ENCODE measurements at regions not wholly inside any gene's neighbourhood (a gene's known extent, or its start where the extent isn't known, plus 50 kb on each side); places are given as distances from the start of the nearest gene placed in this dataset.

DNA sequence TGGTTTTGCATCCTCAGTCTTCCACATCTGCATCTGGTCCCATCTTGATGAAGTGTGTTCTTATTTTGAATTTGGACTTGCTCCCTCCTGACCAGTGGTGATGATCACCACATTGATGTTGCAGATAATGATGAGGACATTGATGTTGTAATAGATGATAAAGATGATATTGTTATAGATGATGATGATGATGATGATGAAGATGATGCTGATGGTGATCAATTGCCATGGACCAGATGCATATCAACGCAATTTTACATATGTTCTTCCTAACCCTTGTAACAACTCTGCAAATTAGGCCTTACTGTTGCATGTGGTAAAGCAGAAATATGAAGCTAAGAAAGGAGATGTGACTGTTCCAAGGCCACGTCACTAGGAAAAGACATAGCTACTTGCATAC lies 380.3 kb upstream of the TBX3 start:
- H3K36me3 ChIP-seq (ENCODE audit: insufficient read depth, low read length), result no peaks in the 10 kb centered on the region
- H2AFZ ChIP-seq (ENCODE audit: low read length), result no peak overlapping the region
- H3K4me3 ChIP-seq (ENCODE audit: low read length), result no peak overlapping the region
- no peak overlapping the region for H3K9ac ChIP-seq (ENCODE audit: low read length)
- H3K79me2 ChIP-seq (ENCODE audit: low read length), result no peaks in the 10 kb centered on the region
- H3K9me2 ChIP-seq (replicated peaks; ENCODE audit: insufficient read depth, low read length), result no peaks in the 10 kb centered on the region; the same call in 1 of the 2 replicates
- H3K9me3 ChIP-seq (ENCODE audit: low read length), result peaks cover 8% of the 10 kb centered on the region
- DNase-seq, result no peak
- no peaks in the 10 kb centered on the region for H4K20me1 ChIP-seq (ENCODE audit: insufficient read depth, low read depth, low read length)
- H3K27me3 ChIP-seq (ENCODE audit: low read length), result no peaks in the 10 kb centered on the region
- H3K4me1 ChIP-seq (ENCODE audit: low read length), result no peaks in the 10 kb centered on the region
- H3K4me2 ChIP-seq (ENCODE audit: low read depth, low read length, poor library complexity, severe bottlenecking), result no peak overlapping the region
- no peak overlapping the region for H3K27ac ChIP-seq (ENCODE audit: low read length)

DNA sequence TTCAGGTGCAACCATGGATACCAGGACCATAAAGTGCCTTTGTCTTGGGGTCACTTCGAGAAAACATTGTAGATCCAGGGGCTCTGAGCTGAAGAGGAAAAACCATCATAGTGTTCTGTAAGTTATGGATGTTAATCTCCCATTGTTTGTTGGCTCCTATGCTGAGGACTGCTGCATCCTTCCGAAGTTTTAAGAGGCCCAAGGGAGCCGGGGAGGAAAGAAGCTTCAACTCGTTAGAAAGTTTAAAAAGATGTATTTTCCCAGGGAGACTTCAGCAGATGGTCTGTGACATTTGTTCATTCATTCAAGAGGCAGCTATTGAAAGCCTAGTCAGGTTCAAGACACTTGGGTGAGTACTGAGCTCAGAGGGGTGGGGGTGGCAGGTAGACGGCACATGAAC lies 378.8 kb upstream of the TBX3 start:
- H3K27me3 ChIP-seq (ENCODE audit: low read length), result no peaks in the 10 kb centered on the region
- H3K4me2 ChIP-seq (ENCODE audit: low read depth, low read length, poor library complexity, severe bottlenecking), result no peak overlapping the region

DNA sequence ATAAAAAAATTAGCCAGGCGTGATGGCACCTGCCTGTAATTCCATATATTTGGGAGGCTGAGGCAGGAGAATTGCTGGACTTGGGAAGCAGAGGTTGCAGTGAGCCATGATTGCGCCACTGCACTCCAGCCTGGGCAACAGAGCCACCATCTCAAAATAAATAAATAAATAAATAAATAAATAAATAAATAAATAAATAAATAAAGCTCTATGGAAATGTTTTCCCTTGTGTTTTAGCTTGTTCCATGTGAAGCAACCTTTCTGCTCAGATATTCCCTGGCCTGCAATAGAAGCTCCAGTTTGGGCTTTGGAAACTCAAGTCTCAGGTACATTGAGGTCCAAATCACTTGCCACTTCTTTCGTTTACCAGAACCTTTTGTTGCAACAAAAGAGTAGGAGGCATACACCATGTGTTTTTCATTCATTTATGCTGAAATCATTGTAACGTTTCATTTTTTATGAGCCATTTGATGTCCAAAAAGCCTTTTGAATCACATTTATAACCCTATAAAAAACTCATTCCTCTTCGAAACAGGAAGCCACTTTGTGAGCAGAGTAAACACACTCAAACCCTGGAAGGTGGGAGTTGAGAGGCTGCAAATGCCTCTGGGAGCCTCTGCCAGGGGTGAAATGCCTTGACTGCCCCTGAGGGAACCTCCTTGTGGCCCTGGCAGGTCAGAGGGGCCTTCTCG lies 376.6 kb upstream of the TBX3 start:
- no peak overlapping the region for H3K4me3 ChIP-seq (ENCODE audit: low read length)

More for the DNA sequence above, 378.8 kb upstream of the TBX3 start:
- Histone ChIP-seq H3K9ac (ENCODE audit: low read length) (no peak overlapping the region), H3K79me2 (ENCODE audit: low read length) (no peaks in the 10 kb centered on the region), H3K4me1 (ENCODE audit: low read length) (no peaks in the 10 kb centered on the region), H4K20me1 (ENCODE audit: insufficient read depth, low read depth, low read length) (no peaks in the 10 kb centered on the region), H3K36me3 (ENCODE audit: insufficient read depth, low read length) (no peaks in the 10 kb centered on the region), H3K27ac (ENCODE audit: low read length) (no peak overlapping the region), H3K4me3 (ENCODE audit: low read length) (no peak overlapping the region), H3K9me2 (replicated peaks; ENCODE audit: insufficient read depth, low read length) (no peaks in the 10 kb centered on the region; the same call in 1 of the 2 replicates), H3K9me3 (ENCODE audit: low read length) (peaks cover 5% of the 10 kb centered on the region), H2AFZ (ENCODE audit: low read length) (no peak overlapping the region)
- DNase-seq, result no peak

DNA sequence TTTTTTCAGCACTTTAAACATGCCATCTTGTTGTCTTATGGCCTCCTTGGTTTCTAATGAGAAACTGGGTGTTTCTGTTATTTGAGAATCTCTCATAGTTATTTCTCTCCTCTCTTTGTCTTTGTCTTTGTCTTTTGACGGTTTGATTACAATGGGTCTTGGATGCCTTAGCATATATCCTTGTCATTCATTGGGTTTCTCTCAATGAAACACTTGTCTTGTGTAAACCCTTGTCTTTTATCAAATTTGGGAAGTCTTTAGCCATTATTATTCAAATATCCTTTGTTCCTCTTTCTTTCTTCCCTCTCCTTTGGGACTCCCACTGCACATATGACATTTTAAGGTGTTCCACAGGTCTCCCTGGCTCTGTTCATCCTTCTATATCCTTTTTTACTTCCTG lies 373.5 kb upstream of the TBX3 start:
- no peak overlapping the region for H3K4me3 ChIP-seq (ENCODE audit: low read length)
- H3K4me2 ChIP-seq (ENCODE audit: low read depth, low read length, poor library complexity, severe bottlenecking), result no peak overlapping the region
- H2AFZ ChIP-seq (ENCODE audit: low read length), result no peak overlapping the region
- no peak for DNase-seq
- no peak overlapping the region for H3K9ac ChIP-seq (ENCODE audit: low read length)
- no peaks in the 10 kb centered on the region for H3K79me2 ChIP-seq (ENCODE audit: low read length)
- H3K27ac ChIP-seq (ENCODE audit: low read length), result no peak overlapping the region
- no peaks in the 10 kb centered on the region for H3K9me2 ChIP-seq (replicated peaks; ENCODE audit: insufficient read depth, low read length)
- H3K9me3 ChIP-seq (ENCODE audit: low read length), result peaks cover 4% of the 10 kb centered on the region; the same call in 1 of the 2 replicates
- no peaks in the 10 kb centered on the region for H3K36me3 ChIP-seq (ENCODE audit: insufficient read depth, low read length)
- no peaks in the 10 kb centered on the region for H3K4me1 ChIP-seq (ENCODE audit: low read length)
- H4K20me1 ChIP-seq (ENCODE audit: insufficient read depth, low read depth, low read length), result no peaks in the 10 kb centered on the region
- no peaks in the 10 kb centered on the region for H3K27me3 ChIP-seq (ENCODE audit: low read length)

More for the DNA sequence above, 376.6 kb upstream of the TBX3 start:
- Histone ChIP-seq H3K9ac (ENCODE audit: low read length) (no peak overlapping the region), H3K27ac (ENCODE audit: low read length) (no peak overlapping the region), H2AFZ (ENCODE audit: low read length) (no peak overlapping the region), H3K9me2 (replicated peaks; ENCODE audit: insufficient read depth, low read length) (no peaks in the 10 kb centered on the region; the same call in 1 of the 2 replicates), H3K4me2 (ENCODE audit: low read depth, low read length, poor library complexity, severe bottlenecking) (no peak overlapping the region), H3K4me1 (ENCODE audit: low read length) (no peaks in the 10 kb centered on the region), H3K79me2 (ENCODE audit: low read length) (no peaks in the 10 kb centered on the region), H4K20me1 (ENCODE audit: insufficient read depth, low read depth, low read length) (no peaks in the 10 kb centered on the region), H3K27me3 (ENCODE audit: low read length) (no peaks in the 10 kb centered on the region), H3K9me3 (ENCODE audit: low read length) (peaks cover 4% of the 10 kb centered on the region), H3K36me3 (ENCODE audit: insufficient read depth, low read length) (no peaks in the 10 kb centered on the region)
- DNase-seq, result no peak

DNA sequence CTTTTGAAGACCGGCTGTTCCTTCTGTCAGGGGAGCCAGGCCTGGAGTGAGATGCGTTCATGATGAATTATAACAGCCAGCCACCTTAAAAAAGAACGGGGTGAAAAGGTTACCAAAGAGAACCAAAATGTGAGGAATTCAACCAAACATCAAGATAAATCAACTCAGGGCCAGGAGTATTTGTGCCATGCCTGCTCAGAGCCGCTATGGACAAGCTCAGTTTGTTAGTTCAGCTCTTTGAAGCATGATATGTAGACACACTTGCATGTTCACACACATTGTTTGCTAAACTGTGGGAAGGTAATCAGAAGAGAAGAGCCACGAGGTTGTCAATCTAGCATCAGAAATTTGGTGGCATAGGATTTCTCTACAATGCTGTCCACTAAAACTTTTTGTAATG lies 367.4 kb upstream of the TBX3 start:
- Histone ChIP-seq H3K4me3 (ENCODE audit: low read length) (no peak overlapping the region), H3K79me2 (ENCODE audit: low read length) (no peaks in the 10 kb centered on the region), H3K9ac (ENCODE audit: low read length) (no peak overlapping the region), H3K27me3 (ENCODE audit: low read length) (no peaks in the 10 kb centered on the region), H4K20me1 (ENCODE audit: insufficient read depth, low read depth, low read length) (no peaks in the 10 kb centered on the region), H3K36me3 (ENCODE audit: insufficient read depth, low read length) (no peaks in the 10 kb centered on the region), H3K4me2 (ENCODE audit: low read depth, low read length, poor library complexity, severe bottlenecking) (no peak overlapping the region), H3K9me3 (ENCODE audit: low read length) (no peaks in the 10 kb centered on the region), H3K4me1 (ENCODE audit: low read length) (no peaks in the 10 kb centered on the region), H2AFZ (ENCODE audit: low read length) (no peak overlapping the region), H3K27ac (ENCODE audit: low read length) (no peak overlapping the region), H3K9me2 (replicated peaks; ENCODE audit: insufficient read depth, low read length) (no peaks in the 10 kb centered on the region)
- no peak for DNase-seq

DNA sequence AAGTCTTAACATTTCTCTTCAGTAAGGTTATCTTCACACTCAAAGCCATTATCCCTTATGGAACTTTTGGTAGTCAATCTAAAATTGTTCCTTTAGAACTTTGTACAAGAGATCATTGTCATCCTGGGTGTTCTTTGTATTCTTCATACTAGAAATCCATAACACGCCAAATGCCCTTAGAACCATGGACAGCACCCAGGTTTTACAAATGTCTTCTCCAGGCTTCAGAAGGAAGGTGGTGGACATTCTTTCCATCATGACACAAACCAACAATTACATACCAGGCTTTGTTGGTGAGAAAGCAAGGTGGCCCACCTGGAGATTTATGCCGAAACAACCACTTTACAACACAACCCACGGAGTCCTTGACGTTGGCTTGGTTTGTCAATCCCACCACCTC lies 365.6 kb upstream of the TBX3 start:
- H3K27ac ChIP-seq (ENCODE audit: low read length), result no peak overlapping the region
- H3K9me2 ChIP-seq (replicated peaks; ENCODE audit: insufficient read depth, low read length), result no peaks in the 10 kb centered on the region
- no peaks in the 10 kb centered on the region for H4K20me1 ChIP-seq (ENCODE audit: insufficient read depth, low read depth, low read length)
- H3K4me3 ChIP-seq (ENCODE audit: low read length), result no peak overlapping the region
- H3K27me3 ChIP-seq (ENCODE audit: low read length), result no peaks in the 10 kb centered on the region
- DNase-seq, result no peak
- no peak overlapping the region for H3K4me2 ChIP-seq (ENCODE audit: low read depth, low read length, poor library complexity, severe bottlenecking)
- H3K4me1 ChIP-seq (ENCODE audit: low read length), result no peaks in the 10 kb centered on the region
- H3K9me3 ChIP-seq (ENCODE audit: low read length), result no peaks in the 10 kb centered on the region
- H2AFZ ChIP-seq (ENCODE audit: low read length), result no peak overlapping the region
- no peaks in the 10 kb centered on the region for H3K36me3 ChIP-seq (ENCODE audit: insufficient read depth, low read length)
- H3K79me2 ChIP-seq (ENCODE audit: low read length), result no peaks in the 10 kb centered on the region
- H3K9ac ChIP-seq (ENCODE audit: low read length), result no peak overlapping the region

DNA sequence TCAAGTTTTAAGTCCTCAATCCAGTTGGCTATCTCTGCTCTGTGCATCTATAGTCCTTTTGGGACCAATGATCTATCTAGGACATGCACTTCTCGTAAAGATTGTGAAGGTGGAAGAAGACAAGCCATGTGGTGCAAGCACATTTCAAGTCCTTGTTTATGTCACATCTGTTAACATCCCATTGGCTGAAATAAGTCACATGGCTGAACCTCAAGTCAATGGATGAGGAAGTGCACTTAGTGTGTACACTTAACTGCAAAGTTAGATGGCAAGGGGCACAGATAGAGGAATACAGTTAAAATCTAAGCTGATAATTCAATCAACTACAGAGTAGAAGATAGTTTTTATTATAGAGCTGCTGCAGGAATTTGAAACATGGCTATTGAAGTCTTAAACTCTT lies 362.8 kb upstream of the TBX3 start:
- no peak for DNase-seq
- no peaks in the 10 kb centered on the region for H3K9me2 ChIP-seq (replicated peaks; ENCODE audit: insufficient read depth, low read length)
- no peak overlapping the region for H3K9ac ChIP-seq (ENCODE audit: low read length)
- H3K27me3 ChIP-seq (ENCODE audit: low read length), result no peaks in the 10 kb centered on the region
- no peak overlapping the region for H2AFZ ChIP-seq (ENCODE audit: low read length)
- no peak overlapping the region for H3K4me2 ChIP-seq (ENCODE audit: low read depth, low read length, poor library complexity, severe bottlenecking)
- no peaks in the 10 kb centered on the region for H3K36me3 ChIP-seq (ENCODE audit: insufficient read depth, low read length)
- H3K4me1 ChIP-seq (ENCODE audit: low read length), result no peaks in the 10 kb centered on the region
- H3K4me3 ChIP-seq (ENCODE audit: low read length), result no peak overlapping the region
- no peaks in the 10 kb centered on the region; the same call in 1 of the 2 replicates for H3K9me3 ChIP-seq (ENCODE audit: low read length)
- no peak overlapping the region for H3K27ac ChIP-seq (ENCODE audit: low read length)
- H3K79me2 ChIP-seq (ENCODE audit: low read length), result no peaks in the 10 kb centered on the region
- no peaks in the 10 kb centered on the region for H4K20me1 ChIP-seq (ENCODE audit: insufficient read depth, low read depth, low read length)

DNA sequence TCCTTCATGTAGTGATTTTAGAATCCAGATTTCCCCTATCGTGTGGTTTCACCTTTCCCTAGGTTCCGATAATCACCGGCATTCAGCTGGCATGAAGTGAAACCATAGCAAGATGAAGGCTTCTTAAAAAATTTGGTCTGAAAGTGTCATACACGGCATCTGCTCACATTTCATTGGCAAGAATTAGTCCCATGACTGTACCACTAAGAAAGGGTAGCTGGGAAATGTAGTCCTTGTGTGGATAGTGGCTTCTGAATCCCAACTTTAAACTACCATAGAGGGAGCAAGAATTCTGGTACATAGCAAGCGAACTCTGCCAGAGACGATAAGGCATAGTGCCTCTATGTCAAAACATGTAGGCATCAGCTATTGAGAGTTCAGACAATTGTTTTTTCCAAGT lies 360.1 kb upstream of the TBX3 start:
- Histone ChIP-seq H3K27me3 (ENCODE audit: low read length) (no peaks in the 10 kb centered on the region), H3K79me2 (ENCODE audit: low read length) (no peaks in the 10 kb centered on the region), H3K36me3 (ENCODE audit: insufficient read depth, low read length) (no peaks in the 10 kb centered on the region), H3K4me2 (ENCODE audit: low read depth, low read length, poor library complexity, severe bottlenecking) (no peak overlapping the region), H3K4me1 (ENCODE audit: low read length) (no peaks in the 10 kb centered on the region), H4K20me1 (ENCODE audit: insufficient read depth, low read depth, low read length) (no peaks in the 10 kb centered on the region), H3K27ac (ENCODE audit: low read length) (no peak overlapping the region), H2AFZ (ENCODE audit: low read length) (no peak overlapping the region), H3K9ac (ENCODE audit: low read length) (no peak overlapping the region), H3K9me2 (replicated peaks; ENCODE audit: insufficient read depth, low read length) (no peaks in the 10 kb centered on the region), H3K9me3 (ENCODE audit: low read length) (no peaks in the 10 kb centered on the region; the same call in 1 of the 2 replicates), H3K4me3 (ENCODE audit: low read length) (no peak overlapping the region)
- DNase-seq, result no peak

Data from Karpas-422 (cell line).